GM19035 (cell line): ENCODE measurements at regions not wholly inside any gene's neighbourhood (a gene's known extent, or its start where the extent isn't known, plus 50 kb on each side); places are given as distances from the start of the nearest gene placed in this dataset.
"Not testable (repeated sequence)": the region's sequence is repeated elsewhere in the genome, so short reads cannot be mapped to it uniquely, and the experiment has no call there.

Experiments used
- ATAC-seq: cut with Tn5 transposase; IDR thresholded peaks from one replicate; pipeline ENCODE4 v1.9.1; 2021; ENCODE audit not compliant: unreplicated experiment

GRCh38 chr13:106107061-106107460, 428.4 kb downstream of the EFNB2 start:
- no peak for ATAC-seq

GRCh38 chr13:106105153-106105552, 430.3 kb downstream of the EFNB2 start:
- no peak for ATAC-seq

GRCh38 chr13:106104281-106104901, 431.1 kb downstream of the EFNB2 start:
- no peak for ATAC-seq

GRCh38 chr13:106103779-106104178, 431.7 kb downstream of the EFNB2 start:
- no peak for ATAC-seq

- ATAC-seq = no peak
These were observed 432.7 kb downstream of the EFNB2 start for GRCh38 chr13:106102786-106103185.

- ATAC-seq = no peak
These were observed 434.3 kb downstream of the EFNB2 start for GRCh38 chr13:106101201-106101600.

GRCh38 chr13:106100171-106100919, 435.1 kb downstream of the EFNB2 start:
- ATAC-seq = no peak

- ATAC-seq = no peak
These were observed 435.7 kb downstream of the EFNB2 start for GRCh38 chr13:106099765-106100164.

GRCh38 chr13:106098778-106099177, 436.7 kb downstream of the EFNB2 start:
- no peak for ATAC-seq

GRCh38 chr13:106096661-106097092, 438.8 kb downstream of the EFNB2 start:
- no peak for ATAC-seq

GRCh38 chr13:106095919-106096318, 439.5 kb downstream of the EFNB2 start:
- ATAC-seq = no peak

GRCh38 chr13:106095406-106095805, 440.1 kb downstream of the EFNB2 start:
- no peak for ATAC-seq

- ATAC-seq = no peak
These were observed 445.5 kb downstream of the EFNB2 start for GRCh38 chr13:106090001-106090400.

GRCh38 chr13:106089261-106089980, 446.0 kb downstream of the EFNB2 start:
- ATAC-seq = no peak

- ATAC-seq = no peak
These were observed 447.4 kb downstream of the EFNB2 start for GRCh38 chr13:106088085-106088484.

GRCh38 chr13:106087201-106087600, 448.3 kb downstream of the EFNB2 start:
- ATAC-seq = no peak

- ATAC-seq = no peak
These were observed 451.7 kb downstream of the EFNB2 start for GRCh38 chr13:106083620-106084350.

- ATAC-seq = not testable (repeated sequence)
These were observed 454.2 kb downstream of the EFNB2 start for GRCh38 chr13:106081221-106081620.

GRCh38 chr13:106078191-106078590, 457.3 kb downstream of the EFNB2 start:
- ATAC-seq = no peak

- ATAC-seq = no peak
These were observed 458.4 kb downstream of the EFNB2 start for GRCh38 chr13:106077017-106077416.

- ATAC-seq = no peak
These were observed 463.4 kb downstream of the EFNB2 start for GRCh38 chr13:106072014-106072413.
